KBM-7 (cell line): ENCODE measurements at regions not wholly inside any gene's neighbourhood (a gene's known extent, or its start where the extent isn't known, plus 50 kb on each side); places are given as distances from the start of the nearest gene placed in this dataset.

Experiments used
- DNase-seq: peaks from one replicate; pipeline ENCODE4 v3.0.0-alpha.2; 2015
- in situ Hi-C: fragments of 300-500 bp; cut with MboI; formaldehyde crosslinking; loops from 2 replicates; pipeline ENCODE4 v1.14.3; 2020; ENCODE audit warnings: low sequenced_read_pairs, low pct_unique_long_range_greater_than_20kb, mixed read lengths

DNA sequence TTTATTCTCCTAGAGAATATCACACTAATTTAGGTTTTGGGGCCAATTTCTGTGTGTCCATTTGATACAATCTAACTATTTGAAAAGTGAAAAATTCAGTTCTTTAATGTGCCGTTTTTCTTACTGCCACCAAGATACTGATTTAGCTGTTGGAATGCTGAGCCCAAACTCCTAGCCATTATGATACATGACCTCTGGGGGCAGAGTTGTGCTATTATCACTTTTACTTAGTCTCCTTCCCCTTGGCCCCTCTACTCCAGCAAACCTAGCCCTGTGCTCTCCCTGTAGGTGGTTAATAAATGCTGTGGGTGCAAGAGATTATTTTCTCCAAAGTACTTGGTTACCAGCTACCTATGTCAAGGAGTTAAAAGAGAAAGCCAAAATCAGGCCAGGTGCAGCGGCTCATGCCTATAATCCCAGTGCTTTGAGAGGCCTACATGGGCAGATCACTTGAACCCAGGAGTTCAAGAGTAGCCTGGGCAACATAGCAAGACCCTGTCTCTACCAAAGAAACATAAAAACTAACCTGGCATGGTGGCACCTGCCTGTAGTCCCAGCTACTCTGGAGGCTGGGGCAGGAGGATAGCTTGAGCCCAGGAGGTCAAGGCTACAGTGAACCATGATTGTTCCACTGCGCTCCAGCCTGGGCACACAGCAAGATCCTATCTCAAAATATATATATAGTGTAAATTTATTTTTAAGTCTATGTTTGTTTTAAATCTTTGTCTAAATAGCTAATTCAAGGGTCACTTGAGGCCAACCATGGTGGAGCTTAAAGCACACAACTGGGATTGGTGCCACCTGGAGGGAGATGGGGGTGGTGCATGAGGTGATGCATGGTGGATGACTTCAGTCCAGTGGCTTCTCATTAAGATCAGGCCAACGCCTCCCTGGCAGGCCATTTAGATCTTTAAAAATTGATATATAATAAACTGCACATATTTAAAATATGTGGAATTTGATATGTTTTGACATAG, 193.2 kb upstream of the PLET1 start:
- DNase-seq = peak; percentile 11
- in situ Hi-C loops = no loop called here

DNA sequence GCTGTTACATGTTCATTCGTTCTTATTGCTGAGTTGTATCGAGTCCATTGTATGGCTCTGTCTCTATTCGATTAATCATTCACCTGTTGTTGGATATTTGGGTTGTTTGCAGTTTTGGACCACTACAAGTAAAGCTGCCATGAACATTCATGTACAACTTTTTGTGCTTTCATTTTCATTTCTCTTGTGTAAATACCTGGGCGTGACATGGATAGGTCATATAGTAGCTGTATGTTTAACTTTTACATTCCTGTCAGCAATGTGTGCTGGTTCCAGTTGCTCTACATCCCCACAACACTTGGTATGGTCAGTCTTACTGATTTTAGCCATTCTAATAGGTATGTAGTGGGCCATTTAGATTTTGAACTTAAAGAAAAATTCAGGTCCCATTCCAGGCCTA, 194.2 kb upstream of the PLET1 start:
- in situ Hi-C loops = no loop called here
- DNase-seq = no peak

DNA sequence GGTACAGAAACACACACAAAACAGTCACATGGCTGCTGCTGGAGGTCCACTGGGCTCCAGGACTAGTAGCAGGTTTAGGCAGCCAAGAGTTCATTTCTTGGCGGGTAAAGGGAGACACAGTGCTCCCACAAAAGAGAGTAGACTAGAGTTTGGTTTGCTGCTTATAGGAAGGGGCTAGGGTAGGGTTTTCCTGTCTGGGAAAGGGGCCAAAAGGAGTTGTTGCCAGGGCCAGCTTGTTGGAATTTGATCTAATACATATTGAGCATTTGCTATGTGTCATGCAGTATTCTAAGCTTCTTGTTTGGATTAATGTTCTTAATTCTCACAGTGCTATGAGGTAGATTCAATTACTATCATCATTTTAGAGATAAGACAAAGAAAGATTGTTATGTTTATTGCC, 195.1 kb upstream of the PLET1 start:
- in situ Hi-C loops = no loop called here
- no peak for DNase-seq

DNA sequence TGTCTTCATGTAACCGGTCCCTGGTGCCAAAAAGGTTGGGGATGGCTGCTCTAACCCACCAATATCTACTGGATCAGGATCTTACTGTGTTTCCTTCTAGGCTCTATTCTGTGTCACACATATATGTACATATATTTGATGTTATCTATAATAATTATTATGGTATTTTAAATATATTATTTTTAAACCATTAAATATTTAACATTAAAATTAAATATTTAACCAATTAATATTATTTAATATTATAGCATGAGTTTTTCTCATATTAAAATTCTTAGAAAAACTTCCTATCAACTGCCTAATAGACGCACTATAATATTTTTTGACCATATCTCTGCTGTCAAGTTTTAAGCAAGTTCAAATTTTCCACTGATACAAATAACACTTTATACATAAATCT, 196.9 kb upstream of the PLET1 start:
- in situ Hi-C loops = no loop called here
- DNase-seq = no peak

DNA sequence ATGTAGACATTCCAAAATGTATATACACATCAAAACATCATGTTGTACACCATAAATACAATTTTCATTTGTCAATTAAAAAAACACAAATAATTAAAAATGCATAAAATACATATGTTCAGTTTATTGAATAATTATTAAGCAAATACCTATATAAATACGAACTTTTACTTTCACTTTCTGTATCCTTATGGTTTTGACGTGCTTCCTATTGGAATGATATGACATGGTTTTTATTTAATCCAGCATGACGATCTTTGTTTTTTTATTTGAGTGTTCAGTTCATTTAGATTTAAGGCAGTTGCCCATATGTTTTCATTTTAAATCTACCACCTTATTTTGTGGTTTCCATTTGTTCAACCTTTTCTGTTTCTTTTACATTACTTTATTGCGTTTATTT, 198.3 kb upstream of the PLET1 start:
- in situ Hi-C loops = no loop called here
- DNase-seq = no peak

DNA sequence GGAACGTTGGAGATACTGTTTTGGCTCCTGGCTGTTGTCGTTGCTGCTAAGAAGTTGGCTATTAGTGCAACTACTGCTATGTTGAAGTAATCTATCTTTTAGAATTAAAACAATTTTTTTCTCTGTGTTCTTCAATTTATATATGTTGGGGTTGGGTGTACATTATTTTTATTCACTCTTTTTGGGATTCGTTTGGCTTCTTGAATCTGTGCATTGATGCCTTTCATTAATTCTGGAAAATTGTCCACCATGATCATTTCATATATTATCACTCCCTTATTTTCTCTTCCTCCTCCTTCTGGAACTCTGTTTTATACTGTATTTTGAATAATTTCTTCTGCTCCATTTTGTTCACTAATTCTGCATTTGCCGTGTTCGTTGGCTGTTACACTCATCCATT, 199.5 kb upstream of the PLET1 start:
- in situ Hi-C loops = no loop called here
- no peak for DNase-seq

DNA sequence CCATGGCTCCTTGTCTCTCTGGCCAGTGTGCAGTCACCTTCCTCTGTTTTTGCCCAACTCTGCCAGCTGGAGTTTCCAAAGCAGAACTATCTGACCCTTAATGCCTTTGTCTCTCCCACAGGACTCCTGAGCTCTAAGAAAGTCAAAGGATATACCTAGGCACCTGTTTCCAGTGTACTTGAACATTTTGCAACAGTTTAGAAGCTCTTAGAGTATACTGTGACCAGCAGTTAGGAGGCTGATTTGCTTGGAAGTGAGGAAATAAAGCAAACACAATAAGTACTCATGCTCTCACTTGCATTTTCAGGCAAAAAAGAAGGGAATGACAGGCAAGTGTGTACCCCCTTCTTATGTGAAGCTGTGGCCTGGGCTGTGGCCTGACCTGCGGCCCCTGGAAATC, 204.3 kb upstream of the PLET1 start:
- no peak for DNase-seq
- in situ Hi-C loops = no loop called here

DNA sequence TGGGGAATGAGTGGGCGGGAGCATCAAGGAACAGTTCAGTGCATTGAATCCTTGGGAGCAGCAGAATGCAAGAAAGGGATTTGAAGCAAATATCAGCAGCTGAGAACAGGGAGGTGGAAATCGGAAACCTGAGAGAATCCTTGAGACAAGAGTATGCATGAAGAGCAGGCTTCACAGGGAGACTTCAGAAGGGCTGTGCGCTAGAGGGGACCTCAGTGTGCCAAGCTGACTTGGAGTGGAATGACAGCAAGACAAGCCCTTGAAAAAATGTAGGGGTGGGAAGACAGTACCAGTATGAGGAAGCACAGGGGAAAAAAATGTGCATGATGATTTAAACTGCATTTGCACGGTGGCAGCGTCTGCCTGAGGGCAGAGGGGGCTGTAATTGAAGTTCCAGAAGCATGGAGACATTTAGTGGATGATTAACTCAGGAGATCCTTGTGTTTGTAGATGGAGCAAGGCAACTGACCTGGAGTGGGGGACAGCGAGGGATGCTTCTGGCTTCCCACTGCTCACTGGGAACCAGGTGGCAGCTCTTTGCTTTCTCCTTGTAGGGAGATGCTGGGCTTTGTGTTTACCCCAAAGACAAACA, 204.9 kb upstream of the PLET1 start:
- no peak for DNase-seq
- in situ Hi-C loops = no loop called here

DNA sequence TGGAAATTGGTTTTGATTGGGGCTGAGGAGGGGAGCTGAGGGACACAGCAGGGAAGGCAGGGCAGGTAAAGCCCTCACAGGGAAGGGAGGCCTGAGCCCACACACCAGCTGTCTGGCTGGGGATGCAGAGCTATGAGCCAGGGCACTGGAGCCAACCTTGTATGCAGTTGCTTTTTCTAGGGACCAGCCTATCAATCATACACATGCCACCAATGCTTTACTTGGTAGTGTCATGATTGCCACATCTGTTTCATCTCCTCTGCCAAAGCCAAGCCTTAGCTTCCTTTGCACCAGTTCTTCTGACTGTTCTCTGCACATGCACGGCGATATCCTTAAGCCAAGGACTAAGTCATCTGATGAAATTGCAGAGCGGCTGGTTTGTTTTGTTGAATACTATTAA, 207.1 kb upstream of the PLET1 start:
- in situ Hi-C loops = no loop called here
- DNase-seq = no peak

DNA sequence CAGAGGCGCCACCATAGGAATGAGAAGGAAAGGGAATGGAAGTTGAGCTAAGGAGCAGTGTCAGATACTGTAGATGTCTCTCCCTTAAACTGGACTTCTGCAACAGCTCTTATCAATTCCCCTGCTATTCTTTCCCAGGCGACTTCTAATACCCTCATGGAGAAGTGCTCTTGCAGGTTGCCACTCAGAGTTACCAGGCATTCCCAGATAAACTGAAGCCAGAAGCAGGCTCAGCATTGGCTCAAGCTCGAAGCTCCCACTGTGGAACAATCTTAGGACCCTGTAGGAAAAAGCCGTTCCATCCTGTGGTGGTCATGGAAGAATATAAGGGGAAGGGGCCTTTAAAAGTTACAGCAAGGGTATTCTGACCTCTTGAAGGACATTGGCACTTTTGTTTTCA, 208.7 kb upstream of the PLET1 start:
- no peak for DNase-seq
- in situ Hi-C loops = no loop called here

DNA sequence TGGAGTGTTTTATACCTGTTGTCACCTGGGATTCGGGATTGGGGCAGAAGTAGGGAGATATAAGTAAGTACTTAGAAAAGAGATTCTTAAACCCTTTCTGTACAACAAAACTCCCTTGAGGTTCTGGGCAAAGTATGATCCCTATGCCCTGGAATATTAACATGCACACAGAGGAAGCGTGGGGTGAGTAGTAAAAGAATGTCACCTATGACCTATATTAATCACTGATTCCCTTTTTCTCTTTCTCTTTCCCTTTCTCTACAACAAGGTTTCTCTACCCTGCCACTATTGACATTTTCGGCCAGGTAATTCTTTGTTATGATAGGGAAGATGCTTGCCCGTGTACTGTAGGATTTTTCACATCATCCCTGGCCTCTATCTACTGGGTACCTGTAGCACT, 209.7 kb upstream of the PLET1 start:
- no peak for DNase-seq
- in situ Hi-C loops = no loop called here

DNA sequence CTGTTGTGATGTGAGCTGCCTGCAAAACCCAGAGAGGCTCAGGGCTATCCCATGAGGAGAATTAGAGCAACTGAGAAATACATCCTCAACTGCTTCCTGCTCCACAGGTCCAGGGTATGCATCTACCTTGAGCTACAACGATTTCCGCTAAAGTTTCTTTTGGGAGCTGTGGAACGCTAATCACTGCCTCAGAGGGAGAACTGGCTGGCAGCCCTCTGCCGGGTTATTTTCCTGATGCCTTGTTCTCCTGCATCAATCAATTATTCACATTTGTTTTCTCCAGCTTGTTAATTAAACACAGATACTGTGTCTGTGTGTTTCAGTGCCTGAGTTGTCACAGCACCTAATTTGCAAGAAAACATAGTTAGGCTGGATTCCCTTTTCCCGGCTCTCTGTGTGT, 211.1 kb upstream of the PLET1 start:
- in situ Hi-C loops = no loop called here
- no peak for DNase-seq

DNA sequence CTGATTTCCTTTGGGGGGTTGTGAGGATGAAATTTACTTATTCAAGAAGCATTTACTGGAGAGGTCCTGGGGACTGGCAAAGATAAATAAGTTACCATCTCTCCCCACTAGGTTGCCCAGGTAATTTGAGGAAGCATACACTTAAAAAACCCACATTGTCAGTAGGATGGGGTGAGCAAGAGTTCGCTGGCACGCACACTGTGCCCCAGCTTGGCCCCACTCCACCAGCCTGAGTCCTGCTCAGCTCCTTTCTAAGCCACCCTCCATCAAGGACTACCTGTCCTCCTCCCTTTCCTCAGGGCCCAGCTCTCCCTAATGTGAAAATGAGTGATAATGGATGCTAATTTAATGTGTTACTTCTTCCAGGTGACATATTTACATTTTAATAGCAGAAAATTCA, 216.5 kb upstream of the PLET1 start:
- no peak for DNase-seq
- in situ Hi-C loops = no loop called here

DNA sequence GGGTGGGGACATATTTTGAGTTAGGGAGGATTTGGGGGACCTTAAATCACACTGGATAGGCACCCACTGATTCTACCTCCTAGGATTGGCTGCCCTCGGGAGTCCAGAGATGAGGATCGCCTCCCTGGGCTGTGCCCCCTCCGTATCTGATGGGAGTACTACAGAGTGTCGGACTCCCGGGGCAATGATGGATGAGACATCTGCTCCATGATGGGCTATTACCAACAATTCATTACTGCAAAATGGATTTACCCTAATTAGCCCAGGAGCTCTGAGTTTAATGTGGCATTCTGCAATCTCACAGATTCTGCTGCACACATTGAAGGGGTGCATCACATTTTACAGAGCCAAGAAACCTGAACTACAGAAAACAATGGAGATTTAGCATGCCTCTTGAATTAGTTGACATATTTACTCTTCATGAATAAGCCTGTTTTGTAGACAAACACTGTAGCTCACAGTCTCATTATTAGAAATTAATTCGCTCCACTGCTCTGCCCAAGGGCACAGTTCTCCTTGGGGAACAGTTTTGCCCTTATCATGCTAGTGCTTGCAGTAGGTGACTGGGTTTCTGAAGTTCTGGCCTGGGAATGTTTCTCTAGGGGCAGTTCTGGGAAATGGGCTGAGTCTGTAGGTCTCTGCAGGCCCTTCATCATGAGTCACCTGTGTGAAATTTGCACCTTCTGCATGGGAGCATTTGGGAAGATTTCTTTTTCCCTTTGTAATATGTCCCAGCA, 217.1 kb upstream of the PLET1 start:
- DNase-seq = no peak
- in situ Hi-C loops = no loop called here

DNA sequence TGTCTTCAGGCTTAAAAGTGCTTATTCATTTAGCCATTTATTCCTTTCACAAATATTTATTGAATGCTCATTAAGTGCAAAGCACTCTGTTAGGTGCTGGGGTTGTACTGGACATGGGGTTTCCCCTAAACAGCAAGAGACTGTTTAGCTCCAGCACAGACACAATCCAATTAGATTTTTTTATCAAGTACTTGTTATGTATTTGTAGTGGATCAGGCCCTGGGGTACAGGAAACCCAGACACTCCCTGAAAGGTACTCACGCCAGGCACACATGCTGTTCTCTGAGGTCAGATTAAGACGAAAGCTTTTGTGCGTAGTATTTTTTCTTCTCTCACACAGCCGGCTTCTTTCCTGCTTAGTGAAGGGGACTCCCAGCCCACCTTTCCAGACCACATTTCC, 218.1 kb upstream of the PLET1 start:
- in situ Hi-C loops = no loop called here

DNA sequence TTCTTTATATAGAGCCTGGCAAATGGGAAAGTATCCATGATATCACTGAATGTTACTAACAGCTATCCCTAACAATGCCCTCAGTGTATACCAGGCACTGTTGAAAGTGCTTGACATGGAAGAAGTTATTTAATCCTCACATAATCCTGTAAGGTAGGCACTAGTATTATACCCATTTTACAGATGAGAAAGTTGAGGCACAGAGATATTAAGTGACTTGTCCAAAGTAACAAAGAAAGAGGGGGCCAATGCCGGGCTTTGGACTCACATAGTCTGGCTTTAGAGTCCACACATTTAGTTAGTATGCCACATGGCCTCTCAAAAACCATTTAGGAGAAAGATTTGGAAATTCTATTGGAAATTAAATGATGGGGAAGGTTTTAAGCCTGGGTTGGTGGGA, 220.8 kb upstream of the PLET1 start:
- no peak for DNase-seq
- in situ Hi-C loops = no loop called here

More for the DNA sequence above, 218.1 kb upstream of the PLET1 start:
- DNase-seq = no peak

DNA sequence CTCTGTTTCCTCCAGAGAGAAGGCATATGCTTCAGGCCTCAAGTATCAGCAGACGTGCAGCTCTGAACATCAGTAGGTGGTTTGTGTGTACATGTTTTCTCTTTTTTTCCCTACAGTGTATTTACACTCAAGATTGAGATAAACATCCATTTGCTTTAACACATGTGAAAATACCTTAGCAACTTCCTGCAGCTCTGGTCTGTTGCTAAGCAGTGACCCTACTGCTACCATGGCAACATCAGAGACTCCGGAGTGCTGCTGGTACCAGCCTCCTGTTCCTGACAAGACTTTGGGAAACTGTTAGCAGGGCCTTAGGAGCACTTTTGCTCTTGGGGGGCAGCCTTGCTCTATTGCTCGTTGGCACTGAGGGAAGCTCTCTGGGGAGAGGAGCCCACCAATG, 221.2 kb upstream of the PLET1 start:
- DNase-seq = no peak
- in situ Hi-C loops = no loop called here

DNA sequence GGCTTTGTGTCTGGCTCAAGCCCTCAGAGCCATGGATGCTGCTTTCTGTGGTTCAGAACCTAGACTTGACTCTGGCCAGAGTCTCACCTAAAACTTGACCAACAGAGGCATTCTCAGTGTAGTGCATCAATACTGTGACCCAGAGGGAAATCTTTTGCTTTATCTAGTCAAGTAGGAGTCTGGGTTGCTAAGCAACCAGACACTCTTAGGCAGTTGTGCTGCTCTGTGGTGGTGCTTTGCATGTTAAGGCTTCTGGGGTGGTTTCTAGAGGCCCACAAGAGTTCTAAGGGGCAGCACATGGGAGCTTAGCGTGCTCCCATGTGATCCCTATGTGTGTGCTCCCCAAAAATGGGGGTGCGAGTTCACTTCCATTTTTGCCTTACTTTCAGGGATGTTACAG, 224.6 kb upstream of the PLET1 start:
- in situ Hi-C loops = no loop called here
- no peak for DNase-seq

DNA sequence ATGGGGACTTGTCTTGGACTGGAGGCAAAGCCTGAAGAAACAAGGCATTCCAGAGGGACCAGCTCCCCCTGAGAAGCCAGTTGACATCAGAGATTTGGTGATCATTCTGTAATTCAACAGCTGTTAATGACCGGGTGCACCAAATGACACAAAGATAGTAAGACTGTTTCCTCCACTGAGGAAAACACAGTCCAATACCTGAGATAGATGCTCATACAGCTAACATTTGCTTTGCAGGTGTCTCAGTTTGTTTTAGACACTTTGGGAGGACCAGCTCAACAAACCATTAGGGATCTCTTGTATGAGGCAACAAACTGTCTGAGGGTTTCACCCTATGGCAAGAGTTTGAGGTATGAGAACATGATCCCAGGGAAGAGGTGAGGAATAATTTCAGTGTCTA, 237.2 kb upstream of the PLET1 start:
- DNase-seq = no peak
- in situ Hi-C loops = no loop called here

DNA sequence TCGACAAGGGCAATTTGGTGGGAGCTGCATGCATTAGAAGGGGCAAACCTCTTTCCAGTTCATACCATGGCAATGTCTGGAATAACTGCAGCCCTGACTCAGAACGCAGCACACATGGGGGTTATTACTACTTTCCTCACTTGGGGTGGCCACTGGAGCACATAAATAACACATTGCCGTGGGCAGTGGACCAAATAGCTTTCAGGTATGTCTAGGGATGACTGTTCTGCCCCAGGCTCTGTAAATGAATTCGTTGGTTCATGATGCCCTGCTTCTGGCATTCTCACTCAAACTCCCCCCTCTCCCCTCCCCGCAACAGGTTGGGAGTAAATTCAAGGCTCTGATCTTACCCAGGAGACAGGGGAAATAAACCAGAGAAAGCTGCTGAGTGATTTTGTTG, 238.0 kb upstream of the PLET1 start:
- in situ Hi-C loops = no loop called here

More for the DNA sequence above, 238.0 kb upstream of the PLET1 start:
- DNase-seq = no peak
